Thyroid gland (tissue), 4 donors: ENCODE measurements at regions not wholly inside any gene's neighbourhood (a gene's known extent, or its start where the extent isn't known, plus 50 kb on each side); places are given as distances from the start of the nearest gene placed in this dataset.

Source experiments
- POLR2A ChIP-seq, 2 donors: fragments of 450-650 bp; IDR thresholded peaks; one replicate each; pipeline ENCODE4 v1.6.1; 2017; ENCODE audit warnings: antibody characterized with exemption in 2 of 2, mild to moderate bottlenecking in 2 of 2, moderate library complexity in 1 of 2
- TF ChIP-seq, protein P1 (sequence below), 6 experiments: fragments of 200-600 bp in 3 of 6; fragments of 450-650 bp in 3 of 6; sonication (generic) in 3 of 6; IDR thresholded peaks; one replicate each; pipeline ENCODE4 v1.5.1; 2016 to 2019; ENCODE audit warnings: antibody characterized with exemption in 6 of 6, mild to moderate bottlenecking in 2 of 6, inconsistent platforms in 1 of 6, moderate library complexity in 1 of 6

DNA sequence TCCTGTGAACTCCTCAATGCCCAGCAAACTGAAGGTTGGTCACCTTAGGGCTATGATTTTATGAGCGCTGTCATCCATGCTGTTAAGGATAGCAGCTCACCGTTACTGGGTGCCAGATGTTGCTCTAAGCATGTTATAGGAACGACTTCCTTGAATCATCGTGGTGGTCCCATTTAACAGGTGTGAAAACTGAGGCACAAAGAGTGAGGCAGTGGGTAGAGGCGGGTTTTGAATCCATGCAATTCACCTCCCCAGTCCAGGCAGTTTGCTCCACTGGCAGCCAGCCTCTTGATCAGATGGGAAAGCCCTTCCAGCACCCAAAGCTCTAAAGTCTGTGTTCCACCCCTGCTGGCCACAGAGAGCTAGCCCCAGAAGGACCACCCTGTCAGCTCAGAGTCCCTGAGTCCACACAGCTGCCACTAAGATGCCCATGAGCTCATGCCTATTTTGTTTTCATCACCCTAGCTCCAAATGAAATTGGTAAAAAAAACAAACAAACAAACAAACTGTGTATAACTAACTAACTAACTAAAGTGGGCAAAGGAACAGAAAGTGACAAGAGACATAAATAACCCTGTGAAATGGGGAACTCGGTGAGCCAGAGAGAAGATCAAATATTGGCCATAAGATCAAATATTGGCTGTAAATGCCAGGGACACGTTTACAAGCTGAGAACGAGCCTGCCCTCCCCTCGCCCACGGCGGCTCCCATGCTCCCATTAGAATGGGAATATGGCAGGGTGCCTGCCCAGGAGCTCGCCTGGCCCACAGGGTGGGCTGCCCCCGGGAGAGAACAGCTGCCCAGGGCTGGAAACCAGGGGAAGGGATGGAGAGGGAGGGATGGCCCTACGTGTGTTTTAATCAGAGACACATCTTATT lies 72.3 kb upstream of the RFLNA start:
- TF ChIP-seq, protein P1, sequence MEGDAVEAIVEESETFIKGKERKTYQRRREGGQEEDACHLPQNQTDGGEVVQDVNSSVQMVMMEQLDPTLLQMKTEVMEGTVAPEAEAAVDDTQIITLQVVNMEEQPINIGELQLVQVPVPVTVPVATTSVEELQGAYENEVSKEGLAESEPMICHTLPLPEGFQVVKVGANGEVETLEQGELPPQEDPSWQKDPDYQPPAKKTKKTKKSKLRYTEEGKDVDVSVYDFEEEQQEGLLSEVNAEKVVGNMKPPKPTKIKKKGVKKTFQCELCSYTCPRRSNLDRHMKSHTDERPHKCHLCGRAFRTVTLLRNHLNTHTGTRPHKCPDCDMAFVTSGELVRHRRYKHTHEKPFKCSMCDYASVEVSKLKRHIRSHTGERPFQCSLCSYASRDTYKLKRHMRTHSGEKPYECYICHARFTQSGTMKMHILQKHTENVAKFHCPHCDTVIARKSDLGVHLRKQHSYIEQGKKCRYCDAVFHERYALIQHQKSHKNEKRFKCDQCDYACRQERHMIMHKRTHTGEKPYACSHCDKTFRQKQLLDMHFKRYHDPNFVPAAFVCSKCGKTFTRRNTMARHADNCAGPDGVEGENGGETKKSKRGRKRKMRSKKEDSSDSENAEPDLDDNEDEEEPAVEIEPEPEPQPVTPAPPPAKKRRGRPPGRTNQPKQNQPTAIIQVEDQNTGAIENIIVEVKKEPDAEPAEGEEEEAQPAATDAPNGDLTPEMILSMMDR (IDR thresholded peaks at IDR 0.05), result no peak
- no peak for TF ChIP-seq POLR2A (IDR thresholded peaks at IDR 0.05)
